Gastrocnemius medialis (tissue), 4 donors: ENCODE measurements at regions not wholly inside any gene's neighbourhood (a gene's known extent, or its start where the extent isn't known, plus 50 kb on each side); places are given as distances from the start of the nearest gene placed in this dataset.

Source experiments
- CTCF ChIP-seq, 5 experiments: fragments of 450-650 bp in 3 of 5; fragments of 200-600 bp in 2 of 5; sonication (generic) in 2 of 5; IDR thresholded peaks in 4 of 5; conservative IDR thresholded peaks in 1 of 5; 1 replicate in 4 of 5; 2 replicates in 1 of 5; pipeline ENCODE4 v1.5.1; 2016 to 2019; ENCODE audit warnings: antibody characterized with exemption in 5 of 5, mild to moderate bottlenecking in 3 of 5, moderate library complexity in 3 of 5
- POLR2A ChIP-seq, 2 donors: fragments of 450-650 bp; IDR thresholded peaks; one replicate each; pipeline ENCODE4 v1.6.1; 2017; ENCODE audit warnings: antibody characterized with exemption in 2 of 2, mild to moderate bottlenecking in 2 of 2, moderate library complexity in 2 of 2

- TF ChIP-seq CTCF (IDR thresholded peaks at IDR 0.05 in 4 of 5, conservative IDR thresholded peaks at IDR 0.05 in 1 of 5) (no peak), POLR2A (IDR thresholded peaks at IDR 0.05) (no peak)
Observed at GRCh38 chr6:90677440-90677839, 90.6 kb upstream of the MAP3K7 start.
